ENCODE measurements at regions not wholly inside any gene's neighbourhood (a gene's known extent, or its start where the extent isn't known, plus 50 kb on each side); places are given as distances from the start of the nearest gene placed in this dataset.

DNA sequence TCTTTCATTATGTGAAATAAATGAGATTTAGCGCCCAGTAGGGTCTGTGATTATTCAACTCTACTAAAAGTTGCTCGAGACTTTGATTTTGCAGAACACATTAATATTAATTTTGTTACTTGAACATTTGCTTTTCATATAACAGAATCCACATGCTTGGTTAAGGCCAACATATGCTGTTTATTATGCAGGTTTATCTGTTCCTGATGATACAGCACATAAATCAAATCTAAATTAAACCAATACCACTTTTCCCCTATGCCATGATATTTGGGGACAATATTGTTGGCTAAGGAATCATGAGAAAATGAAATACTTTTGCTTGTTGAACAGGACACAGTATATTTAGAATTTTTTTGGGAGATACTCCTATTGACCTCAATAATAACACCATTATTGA is 291.1 kb downstream of the USP25 start:
- DNase-seq = no peak

GRCh38 chr21:16022116-16022515 is 292.3 kb downstream of the USP25 start:
- no peak for DNase-seq

GRCh38 chr21:16022921-16023320 is 293.1 kb downstream of the USP25 start:
- no peak for DNase-seq

DNA sequence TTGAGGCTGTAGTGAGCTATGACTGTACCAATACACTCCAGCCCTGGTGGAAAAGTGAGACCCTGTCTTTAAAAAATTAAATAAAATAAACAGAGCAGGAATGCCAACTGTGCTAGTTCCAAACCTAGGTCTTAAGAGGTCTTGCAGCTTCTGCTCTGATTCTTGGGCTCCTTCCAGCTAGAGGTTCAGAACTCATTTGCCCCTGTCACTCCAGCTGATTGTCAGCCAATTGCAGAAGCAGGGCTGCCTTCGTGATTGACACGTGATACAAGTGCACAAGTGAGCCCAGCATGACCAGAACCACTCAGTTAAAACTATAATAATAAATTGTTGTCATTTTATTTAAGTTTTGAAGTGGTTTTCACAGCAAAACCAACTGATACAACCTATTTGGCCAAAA is 298.4 kb downstream of the USP25 start:
- DNase-seq = no peak

DNA sequence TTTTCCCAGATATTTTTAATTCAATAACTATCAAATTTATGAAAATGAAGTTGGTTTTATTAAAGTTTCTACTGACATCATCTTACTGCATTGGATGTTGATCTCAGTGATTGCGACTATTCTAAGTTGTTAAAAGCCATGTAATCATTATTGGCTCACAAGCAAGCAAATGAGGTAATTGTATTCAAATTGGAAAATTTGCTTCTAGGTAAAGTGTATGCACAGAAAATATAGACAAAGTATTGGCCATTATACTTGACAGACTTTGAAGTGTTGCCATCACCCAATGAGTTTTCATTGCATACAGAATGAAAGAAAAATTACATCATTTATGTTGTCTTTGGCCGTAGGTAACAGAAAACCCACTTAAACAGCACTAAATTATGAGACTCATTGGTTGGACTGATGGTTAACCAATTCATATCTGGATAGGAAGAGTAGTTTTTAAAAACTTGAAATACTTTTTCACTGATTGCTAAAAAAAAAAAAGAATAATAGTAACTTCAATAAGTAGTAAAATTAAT is 299.2 kb downstream of the USP25 start:
- no peak for DNase-seq

- DNase-seq = no peak
Observed at GRCh38 chr21:16033193-16033592, 303.4 kb downstream of the USP25 start.

DNA sequence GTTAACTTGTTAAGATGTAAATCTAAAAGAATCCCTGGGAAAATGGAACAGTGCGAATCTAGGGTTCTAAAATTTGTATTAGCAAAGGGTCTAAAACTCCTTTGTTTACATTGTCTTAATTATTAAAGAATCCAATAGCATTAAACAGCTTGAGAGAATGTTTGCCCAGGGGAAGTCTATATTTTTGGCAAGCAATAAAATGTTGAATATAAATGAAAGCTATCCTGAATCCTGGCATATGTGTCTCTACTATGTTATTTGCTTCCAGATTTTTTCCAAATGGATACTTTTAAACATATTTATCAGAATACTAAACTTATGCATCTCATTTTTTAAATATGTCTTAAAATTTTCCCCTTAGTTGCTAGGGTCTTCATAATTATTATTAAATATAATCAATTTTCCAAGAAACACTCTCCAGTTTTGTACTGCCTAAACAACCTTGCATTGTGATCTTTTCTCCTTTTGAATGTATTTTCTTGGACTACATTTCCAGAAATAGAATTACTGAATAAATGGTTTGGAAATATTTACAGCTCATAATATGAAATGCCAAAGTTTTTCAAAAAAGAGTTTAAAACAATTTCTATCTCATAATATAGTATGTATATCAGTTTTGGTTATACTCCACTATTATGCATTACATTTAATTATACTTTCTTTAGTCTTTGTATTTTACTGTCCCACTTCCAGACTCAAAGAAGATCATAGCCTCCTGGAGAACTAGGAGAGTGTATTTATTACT is 304.8 kb downstream of the USP25 start:
- DNase-seq = no peak

DNA sequence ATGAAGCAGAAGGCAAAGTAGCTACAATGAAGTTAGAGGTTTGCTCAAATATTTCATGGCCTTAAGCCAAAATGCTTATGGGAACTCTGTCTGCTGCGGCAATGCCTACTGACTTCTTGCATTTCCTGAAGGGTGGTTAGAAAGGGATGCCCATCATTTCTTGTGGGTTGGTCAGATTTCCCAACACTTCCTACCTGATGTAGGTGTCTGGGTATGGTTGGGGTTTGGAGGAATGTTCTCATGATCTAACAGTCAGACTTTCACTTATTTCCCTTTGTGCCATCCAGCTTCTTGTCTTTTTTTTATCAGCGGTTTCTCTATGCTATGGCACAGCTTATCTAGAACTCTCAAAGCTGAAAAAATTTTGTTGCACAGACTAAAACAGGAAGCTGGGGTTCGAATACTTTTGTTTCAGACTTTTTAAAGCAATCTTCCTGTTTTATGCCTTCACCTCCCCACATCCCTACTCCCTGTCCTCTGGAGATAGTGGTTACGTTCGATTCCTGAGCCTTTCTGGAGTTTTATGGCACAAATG is 307.7 kb downstream of the USP25 start:
- DNase-seq = no peak

- no peak for DNase-seq
Observed at GRCh38 chr21:16040601-16041000, 310.8 kb downstream of the USP25 start.

- no peak for DNase-seq
Observed at GRCh38 chr21:16044676-16045075, 314.9 kb downstream of the USP25 start.

DNA sequence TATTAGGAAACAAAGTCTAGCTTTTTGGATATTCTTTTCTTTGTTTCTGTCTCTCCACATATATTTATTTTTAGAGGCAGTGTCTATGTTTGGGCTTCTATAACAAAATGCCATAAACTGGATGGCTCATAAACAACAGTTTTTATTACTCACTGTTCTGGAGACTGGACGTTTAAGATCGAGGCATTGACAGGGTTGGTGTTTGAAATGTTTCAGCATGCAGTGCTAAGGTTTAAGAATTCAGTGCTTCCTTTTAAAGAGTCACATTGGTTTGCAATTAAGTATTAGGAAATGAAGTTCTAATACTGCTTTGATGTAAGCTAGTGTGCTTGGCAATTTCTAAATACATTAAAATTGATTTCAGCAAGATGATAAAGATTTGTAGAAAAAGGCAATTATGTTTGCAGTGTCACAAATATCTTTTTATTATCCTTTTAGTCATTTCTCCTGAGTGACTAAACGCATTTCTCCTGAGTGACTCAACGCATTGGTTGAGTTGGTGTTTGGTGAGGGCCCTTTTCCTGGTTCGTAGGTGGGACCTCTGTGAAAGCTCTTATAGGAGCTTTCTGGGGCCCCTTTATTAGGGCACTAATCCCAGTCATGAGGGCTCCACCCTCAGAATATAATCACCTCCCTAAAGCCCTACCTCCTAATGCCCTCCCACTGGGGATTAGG is 317.0 kb downstream of the USP25 start:
- no peak for DNase-seq

- DNase-seq = no peak
Observed at GRCh38 chr21:16047904-16048303, 318.1 kb downstream of the USP25 start.

- no peak for DNase-seq
Observed at GRCh38 chr21:16055014-16055413, 325.2 kb downstream of the USP25 start.

DNA sequence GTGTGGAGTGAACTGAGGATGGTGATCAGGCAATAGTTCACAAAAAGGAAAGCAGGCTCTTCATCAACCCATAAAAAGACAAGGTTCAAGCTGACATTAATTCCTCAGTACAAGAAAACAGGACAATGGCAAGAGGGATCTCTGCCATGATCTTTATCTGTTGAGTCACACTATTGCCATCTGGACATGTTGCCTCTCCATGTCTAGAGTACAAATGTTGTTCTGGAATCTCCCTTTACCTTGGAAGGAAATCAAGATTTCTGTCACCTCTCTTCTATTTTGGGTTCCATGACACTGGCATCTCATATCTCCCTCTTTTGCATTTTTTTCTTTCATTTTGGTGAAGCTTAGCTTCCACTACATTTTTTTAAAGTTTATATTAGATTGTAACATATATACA is 329.1 kb downstream of the USP25 start:
- DNase-seq = no peak

GRCh38 chr21:16059981-16060380 is 330.2 kb downstream of the USP25 start:
- no peak for DNase-seq

DNA sequence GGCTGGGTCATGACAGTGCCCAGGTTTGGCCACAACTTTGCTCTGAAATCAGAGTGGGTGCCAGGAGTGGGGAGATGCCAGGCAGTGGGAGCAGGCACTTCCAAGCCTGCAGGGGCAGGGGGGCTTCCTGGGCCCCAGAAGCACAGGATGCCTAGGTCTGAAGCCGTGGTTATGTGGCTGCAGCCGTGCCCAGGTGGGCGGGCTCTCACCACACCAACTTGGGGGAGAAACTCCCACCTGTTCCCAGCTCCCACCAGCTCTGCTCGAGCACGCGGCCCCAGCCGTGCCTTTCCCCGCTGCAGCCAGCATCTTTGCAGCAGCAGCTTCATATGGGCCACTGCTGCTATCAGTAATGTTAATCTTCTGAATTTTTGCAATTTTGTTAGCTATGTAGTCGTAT is 331.4 kb downstream of the USP25 start:
- no peak for DNase-seq

GRCh38 chr21:16069178-16070112 is 339.7 kb downstream of the USP25 start:
- DNase-seq = no peak

DNA sequence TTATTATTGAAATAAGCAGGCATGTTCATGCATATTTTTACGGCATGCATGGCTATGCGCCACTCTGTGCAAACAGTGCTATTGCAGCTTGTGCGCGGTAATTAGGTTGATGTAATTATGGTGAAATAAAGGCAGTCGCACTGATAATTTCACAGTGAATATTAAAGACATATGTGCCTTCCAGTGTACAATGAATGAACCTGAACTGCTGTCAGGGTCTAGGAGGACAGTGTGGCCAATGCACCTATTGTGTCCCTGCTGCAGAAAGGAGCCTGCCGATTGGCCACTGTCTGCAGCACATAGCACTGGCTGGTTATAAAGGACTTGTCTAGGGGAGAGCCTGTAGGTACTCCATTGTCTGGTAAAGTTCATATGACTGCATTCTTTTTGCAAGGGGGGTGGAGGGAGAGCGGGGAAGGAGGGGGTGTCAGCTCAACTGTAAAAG is 340.4 kb downstream of the USP25 start:
- no peak for DNase-seq

GRCh38 chr21:16071092-16071491 is 341.3 kb downstream of the USP25 start:
- DNase-seq = no peak

DNA sequence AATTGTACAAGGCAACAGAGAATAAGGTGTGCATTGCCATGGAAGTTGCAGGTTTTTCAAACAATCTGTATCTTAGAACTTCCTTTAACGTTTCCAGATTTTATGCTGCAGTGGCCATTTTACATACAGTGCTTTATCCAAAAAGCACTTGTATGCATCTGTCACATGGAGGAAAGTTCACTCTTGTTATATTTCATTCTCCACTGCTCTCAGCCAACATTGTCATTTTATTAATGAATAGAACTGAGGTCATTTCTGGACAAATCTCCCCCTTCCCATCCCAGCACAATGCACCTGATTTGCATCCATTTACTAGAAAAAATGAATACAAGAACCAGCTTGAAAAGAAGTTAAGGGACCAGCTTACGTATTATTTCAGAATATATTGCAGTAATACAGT is 342.0 kb downstream of the USP25 start:
- no peak for DNase-seq

DNA sequence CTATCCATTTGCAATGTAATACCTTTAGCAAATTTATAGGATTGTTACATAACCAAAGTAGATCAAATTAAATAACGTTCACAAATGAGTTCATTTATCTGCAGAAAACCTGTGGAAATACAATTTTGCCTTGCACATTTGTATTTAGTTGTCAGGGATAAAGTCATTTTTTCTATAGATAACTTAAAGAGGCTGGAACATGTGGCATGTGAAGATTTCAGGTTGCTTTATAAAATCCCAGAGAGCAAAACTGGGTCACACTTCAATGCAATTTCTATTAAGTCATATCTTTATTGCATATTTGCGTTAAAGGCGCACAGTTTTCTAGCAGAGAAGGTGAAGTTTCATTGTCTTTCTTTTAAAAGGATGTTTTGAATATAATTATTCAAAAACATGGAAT is 342.4 kb downstream of the USP25 start:
- DNase-seq = no peak

- no peak for DNase-seq
Observed at GRCh38 chr21:16072737-16073136, 343.0 kb downstream of the USP25 start.

GRCh38 chr21:16073586-16073985 is 343.8 kb downstream of the USP25 start:
- no peak for DNase-seq
